Left lung (tissue), 4 donors: ENCODE measurements at regions not wholly inside any gene's neighbourhood (a gene's known extent, or its start where the extent isn't known, plus 50 kb on each side); places are given as distances from the start of the nearest gene placed in this dataset.

Source experiments
- ATAC-seq: fragments of 200-7000 bp; cut with Tn5 transposase; one replicate; pipeline ENCODE4 v1.9.1; 2020; ENCODE audit warnings: moderate library complexity
- DNase-seq, 4 donors: peaks; one replicate each; pipeline ENCODE4 v3.0.0-alpha.2; 2013 to 2020
- H3K27ac ChIP-seq, 2 donors: fragments of 200-600 bp; sonication (generic) in 1 of 2; one replicate each; pipeline versions ENCODE4 v1.5.0 to v1.8.0; 2020 to 2021
- H3K27me3 ChIP-seq, 2 donors: fragments of 200-600 bp; sonication (generic) in 1 of 2; one replicate each; pipeline versions ENCODE4 v1.5.0 to v1.8.0; 2020 to 2021
- H3K36me3 ChIP-seq, 2 donors: fragments of 200-600 bp; sonication (generic) in 1 of 2; one replicate each; pipeline versions ENCODE4 v1.5.0 to v1.8.0; 2020 to 2021
- H3K4me1 ChIP-seq, 2 donors: fragments of 200-600 bp; one replicate each; pipeline ENCODE4 v1.8.0; 2021
- H3K4me3 ChIP-seq, 2 donors: fragments of 200-600 bp; sonication (generic) in 1 of 2; one replicate each; pipeline versions ENCODE4 v1.5.0 to v1.8.0; 2020 to 2021; ENCODE audit warnings: mild to moderate bottlenecking in 1 of 2
- H3K9me3 ChIP-seq, 2 donors: fragments of 200-600 bp; sonication (generic) in 1 of 2; one replicate each; pipeline versions ENCODE4 v1.5.0 to v1.8.0; 2020 to 2021
- CTCF ChIP-seq, 2 donors: fragments of 200-600 bp; sonication (generic) in 1 of 2; IDR thresholded peaks; one replicate each; pipeline versions ENCODE4 v1.5.0 to v1.8.0; 2021; ENCODE audit warnings: antibody characterized with exemption in 2 of 2
- intact Hi-C, 2 donors: fragments of 100-400 bp; cut with DNase I; formaldehyde crosslinking; loops; one replicate each; pipeline versions ENCODE4 v1.11.2 to v1.14.2; 2022
- donor health status: DM: no; HTN: yes; CAD: no.
- donor health status: DM: no; HTN: no; CAD: no.

GRCh38 chr13:21965095-21965494, 294.2 kb downstream of the FGF9 start:
- DNase-seq (no peak), ATAC-seq (no peak)
- Histone ChIP-seq H3K27ac (no peak overlapping the region), H3K36me3 (no peaks in the 10 kb centered on the region), H3K4me1 (no peaks in the 10 kb centered on the region), H3K9me3 (peaks cover 0 to 9% of the 10 kb centered on the region in 2 donors), H3K4me3 (no peak overlapping the region), H3K27me3 (no peaks in the 10 kb centered on the region)
- intact Hi-C loops = no loop called here
- no peak for TF ChIP-seq CTCF (IDR thresholded peaks at IDR 0.05)

DNA sequence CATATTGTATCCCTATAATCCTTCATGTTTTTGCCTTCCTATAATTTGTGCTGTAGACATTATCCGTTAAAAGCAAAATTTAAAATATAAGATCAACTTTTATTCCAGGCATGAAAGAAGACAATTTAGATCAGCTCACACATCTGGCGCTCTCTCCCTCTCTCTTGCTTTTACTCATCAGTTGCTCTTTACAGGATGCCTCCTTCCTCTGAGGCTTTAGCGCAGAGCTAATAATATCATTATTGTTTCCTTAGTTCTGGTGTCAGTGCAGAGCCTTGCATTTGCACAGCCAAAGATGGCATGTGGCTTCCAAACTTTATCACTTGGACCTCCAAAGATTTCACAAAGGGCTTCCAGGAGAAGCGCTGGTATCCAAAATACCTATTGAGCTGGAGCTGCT, 295.1 kb downstream of the FGF9 start:
- peaks cover 0 to 9% of the 10 kb centered on the region in 2 donors for H3K9me3 ChIP-seq
- H3K4me3 ChIP-seq = no peak overlapping the region
- intact Hi-C loops = no loop called here
- no peaks in the 10 kb centered on the region for H3K36me3 ChIP-seq
- DNase-seq = no peak
- no peak overlapping the region for H3K27ac ChIP-seq
- TF ChIP-seq CTCF (IDR thresholded peaks at IDR 0.05) = no peak
- no peaks in the 10 kb centered on the region for H3K4me1 ChIP-seq
- ATAC-seq = no peak
- no peaks in the 10 kb centered on the region for H3K27me3 ChIP-seq

DNA sequence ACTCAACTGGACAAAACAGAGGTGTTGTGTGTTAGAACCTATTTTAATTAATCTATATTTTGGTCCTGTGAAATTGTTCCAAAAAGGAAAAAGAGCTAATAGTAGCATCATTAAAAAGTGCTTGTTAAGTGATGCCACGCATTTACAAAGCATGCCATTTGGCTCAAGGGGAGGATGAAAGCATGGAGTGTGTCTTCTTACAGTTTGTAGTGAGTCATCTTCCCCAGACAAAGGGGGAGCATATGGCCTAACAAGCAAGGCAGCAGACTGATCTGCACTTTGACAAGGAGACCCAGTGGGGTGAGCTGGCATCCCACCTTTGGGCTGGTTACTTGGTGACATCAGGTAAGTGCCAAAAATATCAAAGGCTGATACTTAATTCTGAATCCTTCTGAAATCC, 297.0 kb downstream of the FGF9 start:
- no peak for DNase-seq
- Histone ChIP-seq H3K27me3 (no peaks in the 10 kb centered on the region), H3K4me1 (no peaks in the 10 kb centered on the region), H3K9me3 (peaks cover 0 to 2% of the 10 kb centered on the region in 2 donors), H3K27ac (no peak overlapping the region), H3K36me3 (no peaks in the 10 kb centered on the region), H3K4me3 (no peak overlapping the region)
- no peak for TF ChIP-seq CTCF (IDR thresholded peaks at IDR 0.05)
- intact Hi-C loops = no loop called here
- no peak for ATAC-seq

- TF ChIP-seq CTCF (IDR thresholded peaks at IDR 0.05) = no peak
- ATAC-seq = no peak
- Histone ChIP-seq H3K4me3 (no peak overlapping the region), H3K36me3 (no peaks in the 10 kb centered on the region), H3K4me1 (no peaks in the 10 kb centered on the region), H3K9me3 (no peaks in the 10 kb centered on the region), H3K27me3 (no peaks in the 10 kb centered on the region), H3K27ac (no peak overlapping the region)
- intact Hi-C loops = no loop called here
- DNase-seq = no peak
Observed at GRCh38 chr13:21970172-21970571, 299.3 kb downstream of the FGF9 start.

DNA sequence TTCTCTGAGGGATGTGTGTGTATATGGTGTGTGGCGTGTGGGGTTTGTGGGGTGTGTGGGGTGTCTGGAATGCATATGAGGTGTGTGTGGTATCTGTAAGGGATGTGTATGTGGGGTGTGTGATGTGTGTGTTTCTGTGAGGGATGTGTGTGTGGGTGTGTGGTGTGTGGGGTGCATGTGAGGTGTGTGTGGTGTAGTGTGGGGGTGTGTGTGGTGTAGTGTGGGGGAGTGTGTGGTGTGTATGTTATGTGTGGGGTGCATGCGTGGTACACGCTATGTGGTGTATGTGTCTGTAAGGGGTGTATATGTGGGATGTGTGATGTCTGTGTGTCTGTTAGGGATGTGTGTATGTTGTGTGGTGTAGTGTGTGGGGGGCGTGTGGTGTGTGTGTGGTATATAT, 300.0 kb downstream of the FGF9 start:
- ATAC-seq (no peak), DNase-seq (no peak)
- Histone ChIP-seq H3K27ac (no peak overlapping the region), H3K9me3 (no peaks in the 10 kb centered on the region), H3K36me3 (no peaks in the 10 kb centered on the region), H3K27me3 (no peaks in the 10 kb centered on the region), H3K4me3 (no peak overlapping the region), H3K4me1 (no peaks in the 10 kb centered on the region)
- TF ChIP-seq CTCF (IDR thresholded peaks at IDR 0.05) = no peak
- intact Hi-C loops = no loop called here
